H1 (cell line): ENCODE measurements at regions not wholly inside any gene's neighbourhood (a gene's known extent, or its start where the extent isn't known, plus 50 kb on each side); places are given as distances from the start of the nearest gene placed in this dataset.

Experiments used
- CTCF ChIA-PET: fragments of 300-600 bp; sonication (Branson Sonifier 250); formaldehyde crosslinking; loops from one replicate; lab custom pipeline; 2021; ENCODE audit not compliant: partially characterized antibody; lab: Charles Lee
- POLR2A ChIA-PET: fragments of 300-600 bp; sonication (Branson Sonifier 250); formaldehyde crosslinking; loops from one replicate; lab custom pipeline; 2021; ENCODE audit warnings: inconsistent platforms; ENCODE audit not compliant: partially characterized antibody; lab: Charles Lee
- DNase-seq, 2 experiments: peaks; one replicate each; pipeline versions ENCODE4 v3.0.0 to v3.0.0-alpha.2; 2010 to 2022; ENCODE audit warnings: low spot score in 2 of 2, low read depth in 1 of 2, mixed read lengths in 1 of 2
- FAIRE-seq: peaks from 2 replicates; lab custom pipeline; 2011; peaks lifted over from hg19 to GRCh38; lab: Jason Lieb, UNC
- H2AFZ ChIP-seq: 2 replicates; pipeline ENCODE4 v1.8.1; 2012; ENCODE audit warnings: low read length, inconsistent platforms
- H2AK5ac ChIP-seq: 2 replicates; pipeline ENCODE4 v1.6.1; 2013; ENCODE audit warnings: low read depth, low read length
- H2BK120ac ChIP-seq: replicated peaks from 2 replicates; pipeline ENCODE3; 2013; ENCODE audit warnings: low read depth, low read length, inconsistent platforms
- H2BK12ac ChIP-seq: 2 replicates; pipeline ENCODE4 v1.6.1; 2013; ENCODE audit warnings: low read depth, low read length
- H2BK15ac ChIP-seq: 2 replicates; pipeline ENCODE4 v1.6.1; 2013; ENCODE audit warnings: low read length
- H2BK20ac ChIP-seq: 2 replicates; pipeline ENCODE4 v1.6.1; 2013; ENCODE audit warnings: low read length
- H2BK5ac ChIP-seq: 2 replicates; pipeline ENCODE4 v1.6.1; 2013; ENCODE audit warnings: low read depth, low read length
- H3K14ac ChIP-seq: 2 replicates; pipeline ENCODE4 v1.6.1; 2013; ENCODE audit warnings: inconsistent platforms; ENCODE audit not compliant: insufficient read length
- H3K18ac ChIP-seq: 2 replicates; pipeline ENCODE4 v1.6.1; 2013; ENCODE audit warnings: low read length; ENCODE audit errors: extremely low read depth
- H3K23ac ChIP-seq: 2 replicates; pipeline ENCODE4 v1.6.1; 2013; ENCODE audit warnings: inconsistent platforms; ENCODE audit not compliant: insufficient read length
- H3K23me2 ChIP-seq: 2 replicates; pipeline ENCODE4 v1.6.1; 2013; ENCODE audit warnings: low read depth, low read length
- H3K27ac ChIP-seq: 2 replicates; pipeline ENCODE4 v1.6.1; 2011; ENCODE audit warnings: low read depth, low read length, inconsistent platforms
- H3K27me3 ChIP-seq, 4 experiments: replicated peaks in 1 of 4; 1 replicate in 1 of 4; 2 replicates in 3 of 4; pipeline versions ENCODE4 v1.6.1 to v1.8.1; 2011 to 2013; ENCODE audit warnings: low read length in 3 of 4, mild to moderate bottlenecking in 3 of 4, inconsistent platforms in 2 of 4, mixed read lengths in 2 of 4, moderate library complexity in 1 of 4; ENCODE audit not compliant: control insufficient read depth in 3 of 4, insufficient read depth in 3 of 4; ENCODE audit errors: extremely low read depth in 1 of 4
- H3K36me3 ChIP-seq, 4 experiments: 2 replicates each; pipeline versions ENCODE4 v1.6.1 to v1.8.1; 2011 to 2013; ENCODE audit warnings: mild to moderate bottlenecking in 4 of 4, low read length in 3 of 4, moderate library complexity in 2 of 4, control low read depth in 1 of 4, inconsistent platforms in 1 of 4; ENCODE audit not compliant: insufficient read depth in 4 of 4, control insufficient read depth in 2 of 4
- H3K4ac ChIP-seq: replicated peaks from 2 replicates; pipeline ENCODE3; 2013; ENCODE audit warnings: low read length, low read depth, mixed read lengths, inconsistent platforms; ENCODE audit not compliant: insufficient read length
- H3K4me1 ChIP-seq, 4 experiments: replicated peaks in 1 of 4; 1 replicate in 1 of 4; 2 replicates in 3 of 4; pipeline versions ENCODE4 v1.6.1 to v1.8.1; 2011 to 2013; ENCODE audit warnings: low read length in 3 of 4, inconsistent platforms in 2 of 4, mixed read lengths in 1 of 4; ENCODE audit not compliant: insufficient read depth in 4 of 4, control insufficient read depth in 3 of 4
- H3K4me2 ChIP-seq, 2 experiments: 2 replicates each; pipeline versions ENCODE4 v1.6.1 to v1.8.1; 2011 to 2013; ENCODE audit warnings: low read depth in 2 of 2, low read length in 2 of 2, control low read depth in 1 of 2, inconsistent platforms in 1 of 2, mild to moderate bottlenecking in 1 of 2; ENCODE audit not compliant: insufficient read depth in 1 of 2
- H3K4me3 ChIP-seq, 4 experiments: fragments of 200-600, 300-600 bp in 1 of 4; sonication (generic), shearing (Covaris generic), sonication (Bioruptor Twin) in 1 of 4; 2 replicates each; pipeline versions ENCODE4 v1.5.1 to v1.8.1; 2011 to 2016; ENCODE audit warnings: low read length in 4 of 4, low read depth in 3 of 4, control low read depth in 2 of 4, inconsistent platforms in 2 of 4, mild to moderate bottlenecking in 2 of 4, mixed read lengths in 1 of 4, moderate library complexity in 1 of 4; ENCODE audit not compliant: insufficient read depth in 2 of 4; ENCODE audit errors: extremely low read depth in 1 of 4
- H3K56ac ChIP-seq: replicated peaks from 2 replicates; pipeline ENCODE3; 2013; ENCODE audit warnings: low read depth, mild to moderate bottlenecking, mixed read lengths, low read length, inconsistent platforms; ENCODE audit not compliant: insufficient read length
- H3K79me1 ChIP-seq: 2 replicates; pipeline ENCODE4 v1.6.1; 2013; ENCODE audit warnings: low read depth, low read length, control low read depth
- H3K79me2 ChIP-seq, 2 experiments: 2 replicates each; pipeline versions ENCODE4 v1.6.1 to v1.8.1; 2012 to 2013; ENCODE audit warnings: low read length in 2 of 2, mild to moderate bottlenecking in 2 of 2, inconsistent platforms in 1 of 2; ENCODE audit not compliant: insufficient read depth in 2 of 2, control insufficient read depth in 1 of 2
- H3K9ac ChIP-seq, 4 experiments: replicated peaks in 1 of 4; 1 replicate in 1 of 4; 2 replicates in 3 of 4; pipeline versions ENCODE4 v1.6.1 to v1.8.1; 2011 to 2013; ENCODE audit warnings: low read depth in 3 of 4, low read length in 3 of 4, control low read depth in 2 of 4, mild to moderate bottlenecking in 2 of 4, moderate library complexity in 2 of 4, inconsistent platforms in 1 of 4; ENCODE audit errors: extremely low read depth in 1 of 4
- H3K9me3 ChIP-seq, 2 experiments: 2 replicates each; pipeline versions ENCODE4 v1.6.1 to v1.8.1; 2012 to 2013; ENCODE audit warnings: mild to moderate bottlenecking in 2 of 2, moderate library complexity in 2 of 2, control low read depth in 1 of 2, inconsistent platforms in 1 of 2, low read depth in 1 of 2, low read length in 1 of 2, mixed read lengths in 1 of 2; ENCODE audit not compliant: insufficient read depth in 2 of 2
- H4K20me1 ChIP-seq, 2 experiments: replicated peaks in 1 of 2; 2 replicates each; pipeline versions ENCODE3 to v1.8.1; 2011 to 2013; ENCODE audit warnings: inconsistent platforms in 2 of 2, low read length in 2 of 2, mild to moderate bottlenecking in 1 of 2; ENCODE audit not compliant: insufficient read depth in 2 of 2, control insufficient read depth in 1 of 2
- H4K5ac ChIP-seq: 2 replicates; pipeline ENCODE4 v1.6.1; 2013; ENCODE audit warnings: low read length, low read depth, mixed read lengths, inconsistent platforms; ENCODE audit not compliant: insufficient read length
- H4K8ac ChIP-seq: 2 replicates; pipeline ENCODE4 v1.8.0; 2013; ENCODE audit warnings: mild to moderate bottlenecking, moderate library complexity, low read length, inconsistent platforms; ENCODE audit not compliant: insufficient read depth; ENCODE audit errors: extremely low read depth
- H4K91ac ChIP-seq: replicated peaks from 2 replicates; pipeline ENCODE3; 2013; ENCODE audit warnings: low read length, mixed read lengths, inconsistent platforms; ENCODE audit not compliant: insufficient read length
- FOSL1 ChIP-seq: IDR thresholded peaks from 2 replicates; pipeline ENCODE4 v1.6.1; 2011; ENCODE audit warnings: mild to moderate bottlenecking, low read depth, low read length, moderate library complexity; ENCODE audit not compliant: insufficient read depth
- JUND ChIP-seq: IDR thresholded peaks from 2 replicates; pipeline ENCODE4 v1.6.1; 2011; ENCODE audit warnings: mild to moderate bottlenecking, improper control_type of control experiment, low read length
- RFX5 ChIP-seq: IDR thresholded peaks from 2 replicates; pipeline ENCODE4 v1.6.1; 2011; ENCODE audit warnings: low read depth, low read length, improper control_type of control experiment, borderline replicate concordance
- RNF2 ChIP-seq: fragments of 200-900, 300-1000 bp; sonication (generic); IDR thresholded peaks from 2 replicates; pipeline ENCODE4 v1.7.1; 2016; ENCODE audit warnings: borderline replicate concordance, low read depth, mild to moderate bottlenecking, antibody characterized with exemption, low read length; ENCODE audit not compliant: poor library complexity, severe bottlenecking; ENCODE audit errors: missing control alignments
- TEAD4 ChIP-seq: IDR thresholded peaks from 2 replicates; pipeline ENCODE4 v1.6.1; 2012; ENCODE audit warnings: low read depth, low read length, inconsistent platforms, mixed read lengths
- WGBS, 2 experiments: shearing (Covaris generic) in 1 of 2; methylation state at CpG; one replicate each; pipeline versions ENCODE4 v1.1.6 to v1.1.7; 2013 to 2015; ENCODE audit warnings: low lambda C conversion rate in 2 of 2, mixed read lengths in 2 of 2, inconsistent platforms in 1 of 2, low coverage in 1 of 2, missing lambda C conversion rate in 1 of 2; ENCODE audit not compliant: insufficient replicate concordance in 2 of 2, insufficient coverage in 1 of 2, insufficient read length in 1 of 2; ENCODE audit errors: extremely low coverage in 1 of 2, missing lambda C conversion rate in 1 of 2; 5-methylcytosine and 5-hydroxymethylcytosine counted together
- TF ChIP-seq, protein P1 (sequence below): IDR thresholded peaks from 2 replicates; pipeline ENCODE4 v1.6.1; 2012; ENCODE audit warnings: inconsistent platforms

DNA sequence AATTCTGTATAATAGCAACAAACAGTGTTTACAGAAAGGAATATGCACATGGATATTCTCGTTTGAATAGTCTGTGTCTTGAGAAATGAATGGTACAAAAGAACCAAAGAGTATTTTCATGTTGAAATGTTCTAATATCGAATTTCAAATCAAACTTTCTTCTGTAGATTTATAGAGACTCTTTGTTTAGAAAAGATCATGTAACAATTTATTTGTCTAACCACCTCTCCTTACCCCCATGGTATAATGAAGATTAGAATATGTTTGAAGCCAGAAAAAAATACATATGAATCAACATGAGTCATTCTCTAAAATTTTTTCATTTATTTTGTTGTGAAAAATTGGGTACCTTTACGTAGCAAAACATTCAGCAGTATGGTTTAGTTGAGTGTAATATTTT, 285.6 kb downstream of the PRR16 start:
- no peak overlapping the region for H4K8ac ChIP-seq
- no peaks in the 10 kb centered on the region for H3K79me2 ChIP-seq
- H4K20me1 ChIP-seq: no peaks in the 10 kb centered on the region
- no peak overlapping the region for H4K91ac ChIP-seq
- H2AFZ ChIP-seq: no peak overlapping the region
- H3K27ac ChIP-seq: no peak overlapping the region
- no peaks in the 10 kb centered on the region for H3K4me1 ChIP-seq
- H3K4ac ChIP-seq: no peak overlapping the region
- no peaks in the 10 kb centered on the region for H3K23me2 ChIP-seq
- ChIA-PET CTCF (no interaction called here), POLR2A (no interaction called here)
- H3K23ac ChIP-seq: no peak overlapping the region
- no peak overlapping the region for H2BK120ac ChIP-seq
- no peaks in the 10 kb centered on the region for H3K79me1 ChIP-seq
- 85% methylated on average over 3 of the region's 3 CpGs; no CpG with 5 or more reads in 1 of the 2 experiments for WGBS, 2 experiments
- no peak overlapping the region for H2BK15ac ChIP-seq
- H3K4me2 ChIP-seq: no peak overlapping the region
- no peak overlapping the region for H3K4me3 ChIP-seq
- H3K9me3 ChIP-seq: no peaks in the 10 kb centered on the region
- H3K18ac ChIP-seq: no peak overlapping the region
- H4K5ac ChIP-seq: no peak overlapping the region
- no peak overlapping the region for H3K14ac ChIP-seq
- H2BK20ac ChIP-seq: no peak overlapping the region
- no peaks in the 10 kb centered on the region for H3K36me3 ChIP-seq
- no peak overlapping the region for H2BK5ac ChIP-seq
- H3K9ac ChIP-seq: no peak overlapping the region
- no peaks in the 10 kb centered on the region for H3K27me3 ChIP-seq
- no peak overlapping the region for H2BK12ac ChIP-seq
- TF ChIP-seq, protein P1, sequence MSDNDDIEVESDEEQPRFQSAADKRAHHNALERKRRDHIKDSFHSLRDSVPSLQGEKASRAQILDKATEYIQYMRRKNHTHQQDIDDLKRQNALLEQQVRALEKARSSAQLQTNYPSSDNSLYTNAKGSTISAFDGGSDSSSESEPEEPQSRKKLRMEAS: no peak
- no peak for TF ChIP-seq JUND
- no peak for TF ChIP-seq RNF2
- no peak for TF ChIP-seq FOSL1
- TF ChIP-seq RFX5: no peak
- TF ChIP-seq TEAD4: no peak
- DNase-seq (no peak), FAIRE-seq (no peak)
- no peak overlapping the region for H3K56ac ChIP-seq
- H2AK5ac ChIP-seq: no peak overlapping the region
